Suprapubic skin (tissue), 4 donors: ENCODE measurements at regions not wholly inside any gene's neighbourhood (a gene's known extent, or its start where the extent isn't known, plus 50 kb on each side); places are given as distances from the start of the nearest gene placed in this dataset.

Source experiments
- DNase-seq, 2 donors: peaks; one replicate each; pipeline ENCODE4 v3.0.0-alpha.2; 2019; ENCODE audit warnings: low spot score in 2 of 2
- H3K27ac ChIP-seq: fragments of 200-600 bp; sonication (generic); one replicate; pipeline ENCODE4 v1.5.1; 2019
- H3K27me3 ChIP-seq: fragments of 200-600 bp; sonication (generic); one replicate; pipeline ENCODE4 v1.5.1; 2019
- H3K36me3 ChIP-seq: fragments of 200-600 bp; sonication (generic); one replicate; pipeline ENCODE4 v1.5.1; 2019
- H3K4me1 ChIP-seq: fragments of 200-600 bp; sonication (generic); one replicate; pipeline ENCODE4 v1.5.1; 2019
- H3K4me3 ChIP-seq: fragments of 200-600 bp; sonication (generic); one replicate; pipeline ENCODE4 v1.5.1; 2019; ENCODE audit warnings: mild to moderate bottlenecking
- H3K9me3 ChIP-seq: fragments of 200-600 bp; sonication (generic); one replicate; pipeline ENCODE4 v1.5.1; 2019
- EP300 ChIP-seq: sonication (generic); formaldehyde crosslinking; IDR thresholded peaks from one replicate; pipeline ENCODE4 v1.6.1; 2017; ENCODE audit warnings: antibody characterized with exemption
- POLR2A ChIP-seq, 2 donors: fragments of 450-650 bp; IDR thresholded peaks; one replicate each; pipeline ENCODE4 v1.6.1; 2017; ENCODE audit warnings: antibody characterized with exemption in 2 of 2, mild to moderate bottlenecking in 2 of 2, moderate library complexity in 2 of 2
- POLR2AphosphoS5 ChIP-seq, 3 donors: sonication (generic); formaldehyde crosslinking; IDR thresholded peaks; one replicate each; pipeline ENCODE4 v1.6.1; 2017; ENCODE audit warnings: antibody characterized with exemption in 3 of 3
- WGBS: methylation state at CpG from one replicate; pipeline ENCODE4 v1.1.5; 2018; 5-methylcytosine and 5-hydroxymethylcytosine counted together
- TF ChIP-seq, protein P1 (sequence below), 2 donors: fragments of 200-600 bp in 1 of 2; fragments of 450-650 bp in 1 of 2; sonication (generic) in 1 of 2; IDR thresholded peaks; one replicate each; pipeline ENCODE4 v1.5.1; 2016 to 2019; ENCODE audit warnings: antibody characterized with exemption in 2 of 2, mild to moderate bottlenecking in 1 of 2, moderate library complexity in 1 of 2

DNA sequence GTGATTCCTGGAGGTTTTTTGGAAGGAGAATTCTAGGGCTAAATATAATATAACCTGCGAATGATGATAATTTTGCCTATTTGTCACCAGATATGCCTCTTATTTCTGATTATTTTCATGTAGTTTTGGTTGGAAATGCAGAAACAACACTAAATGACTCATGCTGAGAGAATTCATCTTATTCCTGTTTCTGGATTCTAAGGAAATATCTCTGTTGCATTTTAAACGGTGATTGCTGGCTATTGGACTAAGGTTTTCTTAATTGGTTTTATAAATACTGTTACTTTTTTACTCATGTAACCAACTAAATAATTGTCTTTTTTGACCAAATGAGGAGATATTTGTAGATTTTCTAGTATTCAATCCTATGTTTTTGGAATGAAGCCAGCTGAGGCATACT lies 204.9 kb upstream of the NPSR1 start:
- no peaks in the 10 kb centered on the region for H3K27me3 ChIP-seq
- no peak overlapping the region for H3K4me3 ChIP-seq
- TF ChIP-seq, protein P1, sequence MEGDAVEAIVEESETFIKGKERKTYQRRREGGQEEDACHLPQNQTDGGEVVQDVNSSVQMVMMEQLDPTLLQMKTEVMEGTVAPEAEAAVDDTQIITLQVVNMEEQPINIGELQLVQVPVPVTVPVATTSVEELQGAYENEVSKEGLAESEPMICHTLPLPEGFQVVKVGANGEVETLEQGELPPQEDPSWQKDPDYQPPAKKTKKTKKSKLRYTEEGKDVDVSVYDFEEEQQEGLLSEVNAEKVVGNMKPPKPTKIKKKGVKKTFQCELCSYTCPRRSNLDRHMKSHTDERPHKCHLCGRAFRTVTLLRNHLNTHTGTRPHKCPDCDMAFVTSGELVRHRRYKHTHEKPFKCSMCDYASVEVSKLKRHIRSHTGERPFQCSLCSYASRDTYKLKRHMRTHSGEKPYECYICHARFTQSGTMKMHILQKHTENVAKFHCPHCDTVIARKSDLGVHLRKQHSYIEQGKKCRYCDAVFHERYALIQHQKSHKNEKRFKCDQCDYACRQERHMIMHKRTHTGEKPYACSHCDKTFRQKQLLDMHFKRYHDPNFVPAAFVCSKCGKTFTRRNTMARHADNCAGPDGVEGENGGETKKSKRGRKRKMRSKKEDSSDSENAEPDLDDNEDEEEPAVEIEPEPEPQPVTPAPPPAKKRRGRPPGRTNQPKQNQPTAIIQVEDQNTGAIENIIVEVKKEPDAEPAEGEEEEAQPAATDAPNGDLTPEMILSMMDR (IDR thresholded peaks at IDR 0.05), result no peak
- TF ChIP-seq POLR2AphosphoS5 (IDR thresholded peaks at IDR 0.05) (no peak), EP300 (no peak), POLR2A (IDR thresholded peaks at IDR 0.05) (no peak)
- no peaks in the 10 kb centered on the region for H3K4me1 ChIP-seq
- no peak for DNase-seq
- no peaks in the 10 kb centered on the region for H3K9me3 ChIP-seq
- no peak overlapping the region for H3K27ac ChIP-seq
- no peaks in the 10 kb centered on the region for H3K36me3 ChIP-seq
- 53% methylated on average over 2 of the region's 2 CpGs for WGBS

GRCh38 chr7:34454381-34454780 lies 203.6 kb upstream of the NPSR1 start:
- Histone ChIP-seq H3K9me3 (no peaks in the 10 kb centered on the region), H3K4me1 (no peaks in the 10 kb centered on the region), H3K27ac (no peak overlapping the region), H3K4me3 (no peak overlapping the region), H3K27me3 (no peaks in the 10 kb centered on the region), H3K36me3 (no peaks in the 10 kb centered on the region)
- TF ChIP-seq, protein P1 (IDR thresholded peaks at IDR 0.05), result no peak
- TF ChIP-seq POLR2A (IDR thresholded peaks at IDR 0.05) (no peak), EP300 (no peak), POLR2AphosphoS5 (IDR thresholded peaks at IDR 0.05) (no peak)
- no peak for DNase-seq
- 75% methylated on average over 4 of the region's 4 CpGs for WGBS

DNA sequence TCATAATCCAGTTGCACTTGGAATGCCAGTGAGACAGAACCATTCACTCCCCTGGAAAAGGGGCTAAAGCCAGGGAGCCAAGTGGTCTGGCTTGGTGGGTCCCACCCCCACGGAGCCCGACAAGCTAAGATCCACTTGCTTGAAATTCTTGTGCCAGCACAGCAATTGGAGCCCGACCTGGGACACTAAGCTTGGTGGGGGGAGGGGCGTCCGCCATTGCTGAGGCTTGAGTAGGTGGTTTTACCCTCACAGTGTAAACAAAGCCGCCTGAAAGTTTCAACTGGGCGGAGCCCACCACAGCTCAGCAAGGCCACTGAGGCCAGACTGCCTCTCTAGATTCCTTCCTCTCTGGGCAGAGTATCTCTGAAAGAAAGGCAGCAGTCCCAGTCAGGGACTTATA lies 200.7 kb upstream of the NPSR1 start:
- no peaks in the 10 kb centered on the region for H3K9me3 ChIP-seq
- H3K27me3 ChIP-seq, result no peaks in the 10 kb centered on the region
- H3K27ac ChIP-seq, result no peak overlapping the region
- no peaks in the 10 kb centered on the region for H3K4me1 ChIP-seq
- TF ChIP-seq POLR2A (IDR thresholded peaks at IDR 0.05) (no peak), POLR2AphosphoS5 (IDR thresholded peaks at IDR 0.05) (no peak), EP300 (no peak)
- TF ChIP-seq, protein P1 (IDR thresholded peaks at IDR 0.05), result no peak
- H3K36me3 ChIP-seq, result no peaks in the 10 kb centered on the region
- DNase-seq, result no peak
- WGBS, result 94% methylated on average over 2 of the region's 7 CpGs
- H3K4me3 ChIP-seq, result no peak overlapping the region

GRCh38 chr7:34463830-34464229 lies 194.2 kb upstream of the NPSR1 start:
- WGBS, result 58% methylated on average over 1 of the region's 1 CpG
- TF ChIP-seq EP300, result no peak
- TF ChIP-seq, protein P1 (IDR thresholded peaks at IDR 0.05), result no peak
- no peak for TF ChIP-seq POLR2A (IDR thresholded peaks at IDR 0.05)
- no peak for TF ChIP-seq POLR2AphosphoS5 (IDR thresholded peaks at IDR 0.05)
- Histone ChIP-seq H3K4me1 (no peaks in the 10 kb centered on the region), H3K9me3 (no peaks in the 10 kb centered on the region), H3K27ac (no peak overlapping the region), H3K27me3 (no peaks in the 10 kb centered on the region), H3K4me3 (no peak overlapping the region), H3K36me3 (no peaks in the 10 kb centered on the region)
- DNase-seq, result no peak

- DNase-seq, result no peak
- Histone ChIP-seq H3K27me3 (no peaks in the 10 kb centered on the region), H3K9me3 (no peaks in the 10 kb centered on the region), H3K4me3 (no peak overlapping the region), H3K4me1 (no peaks in the 10 kb centered on the region), H3K27ac (no peak overlapping the region), H3K36me3 (no peaks in the 10 kb centered on the region)
- TF ChIP-seq, protein P1 (IDR thresholded peaks at IDR 0.05), result no peak
- TF ChIP-seq POLR2A (IDR thresholded peaks at IDR 0.05) (no peak), EP300 (no peak), POLR2AphosphoS5 (IDR thresholded peaks at IDR 0.05) (no peak)
These were observed 186.2 kb upstream of the NPSR1 start for GRCh38 chr7:34471844-34472243.
